Pancreas (tissue), 10 donors: ENCODE measurements at regions not wholly inside any gene's neighbourhood (a gene's known extent, or its start where the extent isn't known, plus 50 kb on each side); places are given as distances from the start of the nearest gene placed in this dataset.

Experiments
- ATAC-seq, 4 donors: fragments of 200-7000 bp; cut with Tn5 transposase; one replicate each; pipeline versions ENCODE4 v1.8.0 to v1.9.1; 2020; ENCODE audit warnings: mild to moderate bottlenecking in 4 of 4, moderate library complexity in 4 of 4
- DNase-seq, 6 donors: peaks; one replicate each; pipeline ENCODE4 v3.0.0-alpha.2; 2020
- FAIRE-seq: peaks from 2 replicates; lab custom pipeline; 2012; peaks lifted over from hg19 to GRCh38; lab: Jason Lieb, UNC
- H3K27ac ChIP-seq, 4 donors: fragments of 200-600 bp; sonication (generic); 1 replicate in 3 of 4; 2 replicates in 1 of 4; pipeline versions ENCODE4 v1.5.0 to v1.8.0; 2020
- H3K27me3 ChIP-seq, 4 donors: fragments of 200-600 bp; one replicate each; pipeline ENCODE4 v1.8.0; 2021
- H3K36me3 ChIP-seq, 3 donors: fragments of 200-600 bp; sonication (generic) in 1 of 3; one replicate each; pipeline versions ENCODE4 v1.5.0 to v1.8.0; 2020 to 2021
- H3K4me1 ChIP-seq, 3 donors: fragments of 200-600 bp; one replicate each; pipeline ENCODE4 v1.8.0; 2021
- H3K4me3 ChIP-seq, 4 donors: fragments of 200-600 bp; sonication (generic) in 2 of 4; one replicate each; pipeline versions ENCODE4 v1.5.0 to v1.8.0; 2020 to 2021
- H3K9me3 ChIP-seq, 4 donors: fragments of 200-600 bp; one replicate each; pipeline ENCODE4 v1.8.0; 2021
- WGBS, 2 donors: extraction: QIAGEN DNeasy Blood & Tissue Kit; methylation state at CpG; one replicate each; pipeline ENCODE4 v1.1.7; 2013; 5-methylcytosine and 5-hydroxymethylcytosine counted together
- intact Hi-C, 3 donors: fragments of 100-400 bp; cut with DNase I; formaldehyde crosslinking; loops; one replicate each; pipeline versions ENCODE4 v1.11.1 to v1.14.2; 2022
- TF ChIP-seq, protein P1 (sequence below), 4 donors: fragments of 200-600 bp; sonication (generic) in 3 of 4; IDR thresholded peaks; one replicate each; pipeline versions ENCODE4 v1.5.0 to v1.8.0; 2021; ENCODE audit warnings: antibody characterized with exemption in 4 of 4
- donor health status: healthy with polysubstance abuse.
- donor health status: DM: no; HTN: no; CAD: no; lungs with moderate emphysema.
- donor health status: DM: no; HTN: no; CAD: no.
- donor health status: control.
- donor health status: control.
- donor health status: Bipolar disorder and iron deficiency.
- donor health status: DM: yes; HTN: yes; CAD: no.
- donor health status: DM: no; HTN: no; CAD: no.
- donor health status: DM: no; HTN: no; CAD: no.
- donor health status: DM: yes; HTN: yes; CAD: no.

DNA sequence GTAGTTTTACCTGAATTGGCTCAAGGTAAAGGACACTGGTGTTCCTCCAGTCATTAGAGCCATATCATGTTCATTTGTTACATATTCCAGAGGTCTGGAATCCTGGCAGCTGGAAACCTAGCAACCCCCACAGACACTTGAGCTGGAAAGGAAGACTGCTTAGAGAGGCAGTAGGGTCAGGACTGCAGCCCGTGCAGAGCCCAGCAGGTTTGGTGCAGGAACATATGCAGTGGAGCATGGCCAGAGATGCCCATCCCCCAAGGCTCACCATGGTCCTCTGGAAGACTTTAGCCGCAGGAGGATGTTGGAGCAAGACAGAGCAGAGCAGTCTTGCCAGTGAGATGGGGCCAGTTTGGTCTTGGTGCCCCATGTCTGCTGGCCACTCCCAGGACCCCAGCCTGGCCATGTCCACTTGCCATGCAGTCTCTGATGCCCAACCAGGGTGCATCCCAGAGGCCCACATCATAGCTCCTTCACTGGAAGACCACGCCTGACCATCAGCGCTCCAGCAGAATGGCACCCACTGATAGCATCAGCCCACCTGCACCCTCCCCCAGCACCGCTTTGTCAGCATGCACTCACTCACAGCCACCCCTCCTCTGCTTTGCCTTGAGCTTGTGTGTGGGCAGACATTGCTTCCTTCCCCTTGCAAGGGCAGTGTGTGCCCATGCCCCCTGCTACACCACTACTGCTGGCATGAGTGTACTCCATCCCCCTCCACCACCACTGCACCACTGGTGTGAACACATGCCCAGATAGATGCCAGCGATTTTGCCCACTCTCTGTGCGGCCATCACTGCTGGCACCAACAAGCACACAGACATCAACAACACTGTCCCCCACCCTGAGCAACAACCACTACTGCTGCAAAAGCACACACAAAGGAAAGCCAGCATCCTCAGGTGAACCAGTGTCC is 190.3 kb upstream of the SPOCK3 start:
- FAIRE-seq (no peak), DNase-seq (peak in 1 of 6 donors; percentile 34), ATAC-seq (no peak)
- no peak overlapping the region for H3K27ac ChIP-seq
- intact Hi-C loops, result no loop called here
- H3K4me3 ChIP-seq, result no peak overlapping the region
- H3K9me3 ChIP-seq, result no peaks in the 10 kb centered on the region
- WGBS, 2 donors, result 74 to 76% methylated on average over 7 of the region's 7 CpGs
- no peaks in the 10 kb centered on the region for H3K36me3 ChIP-seq
- TF ChIP-seq, protein P1, sequence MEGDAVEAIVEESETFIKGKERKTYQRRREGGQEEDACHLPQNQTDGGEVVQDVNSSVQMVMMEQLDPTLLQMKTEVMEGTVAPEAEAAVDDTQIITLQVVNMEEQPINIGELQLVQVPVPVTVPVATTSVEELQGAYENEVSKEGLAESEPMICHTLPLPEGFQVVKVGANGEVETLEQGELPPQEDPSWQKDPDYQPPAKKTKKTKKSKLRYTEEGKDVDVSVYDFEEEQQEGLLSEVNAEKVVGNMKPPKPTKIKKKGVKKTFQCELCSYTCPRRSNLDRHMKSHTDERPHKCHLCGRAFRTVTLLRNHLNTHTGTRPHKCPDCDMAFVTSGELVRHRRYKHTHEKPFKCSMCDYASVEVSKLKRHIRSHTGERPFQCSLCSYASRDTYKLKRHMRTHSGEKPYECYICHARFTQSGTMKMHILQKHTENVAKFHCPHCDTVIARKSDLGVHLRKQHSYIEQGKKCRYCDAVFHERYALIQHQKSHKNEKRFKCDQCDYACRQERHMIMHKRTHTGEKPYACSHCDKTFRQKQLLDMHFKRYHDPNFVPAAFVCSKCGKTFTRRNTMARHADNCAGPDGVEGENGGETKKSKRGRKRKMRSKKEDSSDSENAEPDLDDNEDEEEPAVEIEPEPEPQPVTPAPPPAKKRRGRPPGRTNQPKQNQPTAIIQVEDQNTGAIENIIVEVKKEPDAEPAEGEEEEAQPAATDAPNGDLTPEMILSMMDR (IDR thresholded peaks at IDR 0.05), result no peak
- H3K27me3 ChIP-seq, result no peaks in the 10 kb centered on the region
- H3K4me1 ChIP-seq, result no peaks in the 10 kb centered on the region

GRCh38 chr4:167428156-167428555 is 193.9 kb upstream of the SPOCK3 start:
- Histone ChIP-seq H3K4me1 (no peaks in the 10 kb centered on the region), H3K27ac (no peak overlapping the region), H3K36me3 (no peaks in the 10 kb centered on the region), H3K9me3 (no peaks in the 10 kb centered on the region), H3K4me3 (no peak overlapping the region), H3K27me3 (no peaks in the 10 kb centered on the region)
- FAIRE-seq (no peak), ATAC-seq (peak in 3 of 4 donors; percentile 43 to 78 (median 51)), DNase-seq (no peak)
- TF ChIP-seq, protein P1 (IDR thresholded peaks at IDR 0.05), result no peak
- intact Hi-C loops, result no loop called here
- WGBS, 2 donors, result 26 to 35% methylated on average over 5 of the region's 5 CpGs

- no peak overlapping the region for H3K27ac ChIP-seq
- H3K27me3 ChIP-seq, result no peaks in the 10 kb centered on the region
- H3K9me3 ChIP-seq, result no peaks in the 10 kb centered on the region
- FAIRE-seq (no peak), DNase-seq (no peak), ATAC-seq (no peak)
- intact Hi-C loops, result no loop called here
- H3K36me3 ChIP-seq, result no peaks in the 10 kb centered on the region
- H3K4me1 ChIP-seq, result no peaks in the 10 kb centered on the region
- WGBS, 2 donors, result 85 to 94% methylated on average over 3 of the region's 3 CpGs
- TF ChIP-seq, protein P1 (IDR thresholded peaks at IDR 0.05), result no peak
- H3K4me3 ChIP-seq, result no peak overlapping the region
Measured at GRCh38 chr4:167431371-167431770, 197.1 kb upstream of the SPOCK3 start.

- WGBS, 2 donors, result 40 to 44% methylated on average over 2 to 3 of the region's 3 CpGs
- no peak for DNase-seq
- H3K9me3 ChIP-seq, result no peaks in the 10 kb centered on the region
- H3K27ac ChIP-seq, result no peak overlapping the region
- no peaks in the 10 kb centered on the region for H3K4me1 ChIP-seq
- no peak overlapping the region for H3K4me3 ChIP-seq
- intact Hi-C loops, result no loop called here
- FAIRE-seq, result no peak
- TF ChIP-seq, protein P1 (IDR thresholded peaks at IDR 0.05), result no peak
- peak in 3 of 4 donors; percentile 41 to 69 (median 68) for ATAC-seq
- H3K36me3 ChIP-seq, result no peaks in the 10 kb centered on the region
- no peaks in the 10 kb centered on the region for H3K27me3 ChIP-seq
Measured at GRCh38 chr4:167435786-167436185, 201.5 kb upstream of the SPOCK3 start.

DNA sequence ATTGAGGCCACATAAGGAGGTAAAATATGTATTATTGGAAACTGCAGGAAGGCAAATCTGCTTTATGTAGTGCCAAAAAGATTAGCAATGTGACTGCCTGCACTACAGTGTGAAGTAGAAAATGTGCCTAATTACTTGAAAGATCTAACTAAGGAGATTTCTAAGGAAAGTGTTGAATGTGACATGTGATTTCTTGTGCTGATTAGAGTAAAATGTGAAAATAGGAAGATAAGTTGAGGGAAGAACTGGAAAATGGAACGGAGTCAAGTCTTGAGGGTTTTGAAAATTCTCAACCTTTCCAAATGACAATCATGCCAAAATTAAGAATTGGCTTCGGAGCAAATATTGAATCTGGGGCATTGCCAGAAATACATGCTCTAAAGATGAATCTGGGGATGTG is 209.5 kb upstream of the SPOCK3 start:
- Histone ChIP-seq H3K36me3 (no peaks in the 10 kb centered on the region), H3K27me3 (no peaks in the 10 kb centered on the region), H3K4me3 (no peak overlapping the region), H3K9me3 (no peaks in the 10 kb centered on the region), H3K27ac (no peak overlapping the region), H3K4me1 (no peaks in the 10 kb centered on the region)
- DNase-seq (no peak), FAIRE-seq (no peak), ATAC-seq (no peak)
- 16 to 25% methylated on average over 2 of the region's 2 CpGs for WGBS, 2 donors
- TF ChIP-seq, protein P1 (IDR thresholded peaks at IDR 0.05), result no peak
- intact Hi-C loops, result no loop called here
